Activated T-cell treated with anti-CD3 and anti-CD28 coated beads, Interleukin-2, amount 50 U/mL, for 4 hours (primary cell): ENCODE measurements at regions not wholly inside any gene's neighbourhood (a gene's known extent, or its start where the extent isn't known, plus 50 kb on each side); places are given as distances from the start of the nearest gene placed in this dataset.
"Not testable (repeated sequence)": the region's sequence is repeated elsewhere in the genome, so short reads cannot be mapped to it uniquely, and the experiment has no call there.

Experiments
- ATAC-seq, 2 donors: fragments of 200-7000 bp; cut with Tn5 transposase; one replicate each; pipeline ENCODE4 v1.10.0; 2021
- DNase-seq: peaks from one replicate; pipeline ENCODE4 v3.0.0-alpha.2; 2020
- H3K27me3 Mint-ChIP-seq: one replicate; pipeline ENCODE4 v1.8.0; 2021; ENCODE audit warnings: low read depth, mixed read lengths
- H3K36me3 Mint-ChIP-seq: one replicate; pipeline ENCODE4 v1.8.0; 2022; ENCODE audit warnings: mixed read lengths; ENCODE audit not compliant: insufficient read depth
- H3K4me1 Mint-ChIP-seq: one replicate; pipeline ENCODE4 v1.8.0; 2021; ENCODE audit warnings: low read depth, mixed read lengths
- H3K4me3 Mint-ChIP-seq: one replicate; pipeline ENCODE4 v1.8.0; 2021; ENCODE audit warnings: mild to moderate bottlenecking, moderate library complexity, mixed read lengths
- H3K9me3 Mint-ChIP-seq: one replicate; pipeline ENCODE4 v1.8.0; 2021; ENCODE audit warnings: mixed read lengths

DNA sequence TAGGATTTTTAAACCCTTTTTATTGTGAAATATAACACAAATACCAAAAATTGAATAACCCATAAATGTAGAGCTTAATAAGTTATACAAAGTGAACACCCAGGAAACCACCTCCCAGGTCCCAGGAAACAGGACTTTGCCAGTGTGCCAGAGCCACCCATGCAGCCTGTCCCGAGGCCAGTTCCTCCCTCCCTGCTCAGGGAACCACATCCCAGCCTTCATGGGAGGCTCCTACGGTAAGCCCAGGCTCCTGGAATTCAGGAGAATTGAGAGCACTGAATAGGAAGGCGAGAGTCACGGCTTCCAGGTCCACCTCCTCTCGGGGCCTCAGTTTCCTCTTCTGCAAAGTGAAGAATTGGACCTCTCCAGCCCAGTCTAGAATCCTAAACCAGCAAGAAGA lies 178.2 kb downstream of the TMEM132E start:
- H3K27me3 Mint-ChIP-seq: peaks cover 20% of the 10 kb centered on the region
- H3K4me1 Mint-ChIP-seq: no peaks in the 10 kb centered on the region
- no peaks in the 10 kb centered on the region for H3K36me3 Mint-ChIP-seq
- H3K4me3 Mint-ChIP-seq: no peak overlapping the region
- no peak for DNase-seq
- ATAC-seq: no peak
- no peaks in the 10 kb centered on the region for H3K9me3 Mint-ChIP-seq

GRCh38 chr17:34757106-34757505 lies 177.7 kb downstream of the TMEM132E start:
- no peaks in the 10 kb centered on the region for H3K9me3 Mint-ChIP-seq
- DNase-seq (no peak), ATAC-seq (no peak)
- H3K27me3 Mint-ChIP-seq: peaks cover 20% of the 10 kb centered on the region
- no peaks in the 10 kb centered on the region for H3K36me3 Mint-ChIP-seq
- H3K4me3 Mint-ChIP-seq: no peak overlapping the region
- H3K4me1 Mint-ChIP-seq: no peaks in the 10 kb centered on the region

DNA sequence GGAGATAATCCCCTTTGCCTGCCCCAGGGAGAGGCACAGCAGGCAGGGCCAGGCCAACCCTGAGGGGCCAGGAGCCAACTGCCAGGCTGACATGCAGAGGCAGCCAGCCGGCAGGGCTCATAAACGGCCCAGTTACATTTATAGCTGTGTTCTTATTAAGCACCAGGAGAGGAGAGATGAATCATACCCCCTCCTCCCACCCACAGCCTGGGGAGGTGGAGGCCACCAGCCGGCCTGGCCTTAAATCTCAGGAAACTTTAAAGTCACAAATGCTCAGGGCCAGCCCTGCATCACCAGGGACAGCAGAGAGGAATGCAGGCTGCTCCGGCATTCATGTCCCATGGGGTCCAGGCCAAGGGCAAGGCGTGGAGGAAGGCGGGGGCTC lies 177.2 kb downstream of the TMEM132E start:
- ATAC-seq (no peak), DNase-seq (no peak)
- Mint-ChIP-seq H3K9me3 (no peaks in the 10 kb centered on the region), H3K36me3 (no peaks in the 10 kb centered on the region), H3K4me1 (no peaks in the 10 kb centered on the region), H3K27me3 (peaks cover 19% of the 10 kb centered on the region), H3K4me3 (no peak overlapping the region)

DNA sequence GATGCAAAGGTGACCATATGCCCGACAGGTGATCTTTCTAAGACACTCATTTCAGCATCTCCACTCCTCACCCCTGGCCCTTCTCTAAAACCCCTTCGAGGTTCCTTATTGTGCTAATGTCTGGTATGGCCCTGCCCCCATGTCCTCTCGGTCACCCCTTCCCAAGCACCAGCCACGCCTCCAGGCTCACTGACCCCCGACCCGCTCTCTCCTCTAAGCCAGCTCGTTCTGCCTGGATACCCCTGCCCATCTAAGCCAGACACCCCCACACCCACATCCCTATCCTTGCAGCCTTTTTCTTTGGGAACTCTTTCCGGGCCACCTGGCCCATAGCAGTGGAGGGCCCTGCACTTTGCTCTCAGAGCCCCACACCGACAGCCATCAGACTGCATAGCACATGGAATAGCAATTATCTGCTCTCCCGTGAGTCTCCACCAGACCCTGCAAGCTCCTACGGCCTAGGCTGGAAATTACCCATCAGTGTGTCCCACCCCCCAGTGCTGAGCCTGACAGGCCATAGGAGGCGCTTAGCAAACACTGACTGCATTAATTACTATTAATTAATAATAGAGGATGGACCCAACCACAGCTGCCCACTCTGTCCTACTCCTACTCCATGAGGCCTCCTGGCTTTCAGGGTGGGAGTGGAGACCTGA lies 176.7 kb downstream of the TMEM132E start:
- no peaks in the 10 kb centered on the region for H3K9me3 Mint-ChIP-seq
- ATAC-seq (no peak), DNase-seq (no peak)
- peaks cover 19% of the 10 kb centered on the region for H3K27me3 Mint-ChIP-seq
- no peak overlapping the region for H3K4me3 Mint-ChIP-seq
- H3K4me1 Mint-ChIP-seq: no peaks in the 10 kb centered on the region
- no peaks in the 10 kb centered on the region for H3K36me3 Mint-ChIP-seq

GRCh38 chr17:34755371-34755770 lies 176.0 kb downstream of the TMEM132E start:
- Mint-ChIP-seq H3K4me1 (no peaks in the 10 kb centered on the region), H3K36me3 (no peaks in the 10 kb centered on the region), H3K27me3 (peaks cover 19% of the 10 kb centered on the region), H3K4me3 (no peak overlapping the region), H3K9me3 (no peaks in the 10 kb centered on the region)
- DNase-seq: no peak
- ATAC-seq: no peak

- Mint-ChIP-seq H3K27me3 (peaks cover 22% of the 10 kb centered on the region), H3K4me3 (no peak overlapping the region), H3K9me3 (peaks cover 6% of the 10 kb centered on the region), H3K36me3 (no peaks in the 10 kb centered on the region), H3K4me1 (no peaks in the 10 kb centered on the region)
- ATAC-seq (no peak), DNase-seq (no peak)
These were observed 170.6 kb downstream of the TMEM132E start for GRCh38 chr17:34750004-34750403.

DNA sequence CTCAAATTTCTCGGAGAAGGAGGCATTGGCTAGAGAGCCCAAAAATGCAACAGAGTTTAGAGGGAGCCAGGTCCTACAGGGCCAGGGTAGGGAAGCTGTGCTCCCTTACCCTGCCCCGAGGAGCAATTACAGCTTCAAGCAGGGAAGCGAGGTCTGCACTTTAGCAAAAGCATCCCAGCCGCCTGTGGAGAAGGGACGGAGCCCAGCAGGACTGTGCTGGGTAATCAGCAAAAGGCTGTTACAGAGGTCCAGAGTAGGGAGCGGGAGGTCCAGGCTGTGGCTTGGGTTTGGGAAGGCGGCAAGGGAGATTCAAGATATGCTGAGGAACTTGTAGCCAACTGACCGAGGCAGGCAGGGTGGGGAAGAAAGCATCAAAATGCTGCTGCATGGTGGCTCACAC lies 162.6 kb downstream of the TMEM132E start:
- no peaks in the 10 kb centered on the region for H3K36me3 Mint-ChIP-seq
- H3K27me3 Mint-ChIP-seq: peaks cover 5% of the 10 kb centered on the region
- H3K9me3 Mint-ChIP-seq: no peaks in the 10 kb centered on the region
- no peaks in the 10 kb centered on the region for H3K4me1 Mint-ChIP-seq
- no peak for ATAC-seq
- no peak for DNase-seq
- no peak overlapping the region for H3K4me3 Mint-ChIP-seq

- no peaks in the 10 kb centered on the region for H3K4me1 Mint-ChIP-seq
- DNase-seq (no peak), ATAC-seq (no peak)
- H3K27me3 Mint-ChIP-seq: peaks cover 5% of the 10 kb centered on the region
- H3K4me3 Mint-ChIP-seq: no peak overlapping the region
- H3K9me3 Mint-ChIP-seq: no peaks in the 10 kb centered on the region
- no peaks in the 10 kb centered on the region for H3K36me3 Mint-ChIP-seq
These were observed 161.5 kb downstream of the TMEM132E start for GRCh38 chr17:34740565-34741520.

- Mint-ChIP-seq H3K9me3 (no peaks in the 10 kb centered on the region), H3K27me3 (peaks cover 5% of the 10 kb centered on the region), H3K4me3 (no peak overlapping the region), H3K4me1 (no peaks in the 10 kb centered on the region), H3K36me3 (no peaks in the 10 kb centered on the region)
- DNase-seq (no peak), ATAC-seq (no peak)
These were observed 160.0 kb downstream of the TMEM132E start for GRCh38 chr17:34739386-34739785.

DNA sequence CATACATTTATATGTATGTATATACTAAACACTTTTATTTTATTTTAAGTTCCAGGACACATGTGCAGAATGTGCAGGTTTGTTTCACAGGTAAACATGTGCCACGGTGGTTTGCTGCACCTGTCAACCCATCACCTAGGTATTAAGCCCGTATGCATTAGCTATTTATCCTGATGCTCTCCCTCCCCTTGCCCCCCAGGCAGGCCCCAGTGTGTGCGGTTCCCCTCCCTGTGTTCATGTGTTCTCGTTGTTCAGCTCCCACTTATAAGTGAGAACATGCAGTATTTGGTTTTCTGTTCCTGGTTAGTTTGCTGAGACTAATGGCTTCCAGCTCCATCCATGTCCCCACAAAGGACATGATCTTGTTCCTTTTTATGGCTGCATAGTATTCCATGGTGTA lies 158.3 kb downstream of the TMEM132E start:
- H3K36me3 Mint-ChIP-seq, H3K9me3 Mint-ChIP-seq, DNase-seq, H3K27me3 Mint-ChIP-seq, ATAC-seq, H3K4me1 Mint-ChIP-seq, H3K4me3 Mint-ChIP-seq: not testable (repeated sequence)

DNA sequence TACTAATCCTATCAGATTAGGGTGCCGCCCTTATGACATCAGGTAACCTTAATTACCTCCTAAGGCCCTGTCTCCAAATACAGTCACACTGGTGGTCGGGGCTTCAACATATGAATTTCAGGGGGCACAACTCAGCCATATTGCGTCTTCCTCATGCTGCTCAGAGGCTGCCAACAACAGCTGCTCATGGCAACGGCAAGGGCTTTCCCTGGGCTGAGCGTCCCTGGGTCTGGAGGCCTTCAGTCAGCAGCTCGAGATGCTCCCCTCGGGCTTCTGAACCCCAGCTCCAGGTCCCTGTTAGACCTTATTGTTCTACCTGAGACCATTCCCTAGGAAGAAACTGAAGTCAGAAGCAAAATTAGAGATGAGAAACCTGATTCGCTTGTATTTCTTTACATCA lies 157.2 kb downstream of the TMEM132E start:
- H3K36me3 Mint-ChIP-seq: no peaks in the 10 kb centered on the region
- no peak overlapping the region for H3K4me3 Mint-ChIP-seq
- no peaks in the 10 kb centered on the region for H3K4me1 Mint-ChIP-seq
- DNase-seq (no peak), ATAC-seq (no peak)
- H3K27me3 Mint-ChIP-seq: peaks cover 2% of the 10 kb centered on the region
- H3K9me3 Mint-ChIP-seq: peaks cover 4% of the 10 kb centered on the region

- Mint-ChIP-seq H3K4me1 (no peaks in the 10 kb centered on the region), H3K9me3 (peaks cover 5% of the 10 kb centered on the region), H3K4me3 (no peak overlapping the region), H3K27me3 (peaks cover 1% of the 10 kb centered on the region), H3K36me3 (no peaks in the 10 kb centered on the region)
- DNase-seq (no peak), ATAC-seq (no peak)
These were observed 154.0 kb downstream of the TMEM132E start for GRCh38 chr17:34733333-34733732.

DNA sequence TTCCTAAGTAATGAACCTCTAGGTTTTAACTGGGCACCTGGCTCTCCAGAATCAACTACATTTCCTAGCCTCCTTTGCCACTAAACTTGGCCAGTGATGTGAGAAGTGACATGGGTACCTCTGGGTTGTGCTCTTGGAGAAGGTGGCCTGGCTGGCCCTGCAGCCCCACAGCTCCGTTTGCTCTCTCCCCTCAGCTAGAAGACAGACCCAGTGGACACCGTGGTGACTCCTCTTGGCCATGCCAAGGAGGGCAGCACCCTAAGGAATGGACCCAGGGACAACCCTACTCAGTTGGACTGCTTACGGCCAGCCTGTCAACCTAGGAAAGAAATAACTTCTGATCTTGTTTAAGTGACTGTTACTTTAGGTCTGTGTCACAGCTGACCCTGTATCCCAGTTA lies 151.4 kb downstream of the TMEM132E start:
- no peak for DNase-seq
- H3K27me3 Mint-ChIP-seq: peaks cover 1% of the 10 kb centered on the region
- H3K36me3 Mint-ChIP-seq: no peaks in the 10 kb centered on the region
- H3K4me3 Mint-ChIP-seq: no peak overlapping the region
- H3K4me1 Mint-ChIP-seq: no peaks in the 10 kb centered on the region
- ATAC-seq: no peak
- H3K9me3 Mint-ChIP-seq: peaks cover 5% of the 10 kb centered on the region

- Mint-ChIP-seq H3K4me3 (no peak overlapping the region), H3K4me1 (no peaks in the 10 kb centered on the region), H3K36me3 (no peaks in the 10 kb centered on the region), H3K27me3 (peaks cover 5% of the 10 kb centered on the region), H3K9me3 (peaks cover 5% of the 10 kb centered on the region)
- DNase-seq: no peak
- no peak for ATAC-seq
These were observed 149.5 kb downstream of the TMEM132E start for GRCh38 chr17:34728771-34729310.

- DNase-seq (no peak), ATAC-seq (no peak)
- H3K9me3 Mint-ChIP-seq: peaks cover 5% of the 10 kb centered on the region
- H3K4me3 Mint-ChIP-seq: no peak overlapping the region
- H3K36me3 Mint-ChIP-seq: no peaks in the 10 kb centered on the region
- H3K27me3 Mint-ChIP-seq: peaks cover 11% of the 10 kb centered on the region
- H3K4me1 Mint-ChIP-seq: no peaks in the 10 kb centered on the region
These were observed 148.2 kb downstream of the TMEM132E start for GRCh38 chr17:34727601-34728000.
